Right ventricle myocardium superior (tissue), 1 donor: ENCODE measurements at regions not wholly inside any gene's neighbourhood (a gene's known extent, or its start where the extent isn't known, plus 50 kb on each side); places are given as distances from the start of the nearest gene placed in this dataset.
"Not testable (repeated sequence)": the region's sequence is repeated elsewhere in the genome, so short reads cannot be mapped to it uniquely, and the experiment has no call there.

Source experiments
- ATAC-seq: fragments of 200-7000 bp; cut with Tn5 transposase; one replicate; pipeline ENCODE4 v1.9.1; 2020; ENCODE audit warnings: mild to moderate bottlenecking; ENCODE audit not compliant: poor library complexity
- DNase-seq: peaks from one replicate; pipeline ENCODE4 v3.0.0-alpha.2; 2020
- intact Hi-C: fragments of 100-400 bp; cut with DNase I; formaldehyde crosslinking; loops from one replicate; pipeline ENCODE4 v1.11.2; 2022
- donor health status: DM: no; HTN: yes; CAD: no; lungs with severe emphysema.

GRCh38 chr6:119832411-119832810 is 482.9 kb upstream of the MAN1A1 start:
- intact Hi-C loops: no loop called here
- no peak for DNase-seq
- no peak for ATAC-seq

- DNase-seq: no peak
Measured at GRCh38 chr6:119830494-119831295, 481.1 kb upstream of the MAN1A1 start.

GRCh38 chr6:119830069-119830468 is 480.5 kb upstream of the MAN1A1 start:
- DNase-seq (no peak), ATAC-seq (no peak)
- intact Hi-C loops: no loop called here

More at GRCh38 chr6:119830494-119831295, 481.1 kb upstream of the MAN1A1 start:
- intact Hi-C loops: no loop called here
- no peak for ATAC-seq

- DNase-seq, intact Hi-C loops, ATAC-seq: not testable (repeated sequence)
Measured at GRCh38 chr6:119829499-119829898, 479.9 kb upstream of the MAN1A1 start.

- DNase-seq (no peak), ATAC-seq (no peak)
- intact Hi-C loops: no loop called here
Measured at GRCh38 chr6:119829006-119829405, 479.4 kb upstream of the MAN1A1 start.

- ATAC-seq (no peak), DNase-seq (no peak)
- intact Hi-C loops: no loop called here
Measured at GRCh38 chr6:119821380-119821779, 471.8 kb upstream of the MAN1A1 start.

- ATAC-seq (no peak), DNase-seq (no peak)
- intact Hi-C loops: no loop called here
Measured at GRCh38 chr6:119818876-119819275, 469.3 kb upstream of the MAN1A1 start.

- intact Hi-C loops: no loop called here
- ATAC-seq (no peak), DNase-seq (no peak)
Measured at GRCh38 chr6:119814609-119815400, 465.2 kb upstream of the MAN1A1 start.

- DNase-seq (no peak), ATAC-seq (no peak)
- intact Hi-C loops: no loop called here
Measured at GRCh38 chr6:119802464-119802863, 452.9 kb upstream of the MAN1A1 start.

- DNase-seq (no peak), ATAC-seq (no peak)
- intact Hi-C loops: no loop called here
Measured at GRCh38 chr6:119801056-119801455, 451.5 kb upstream of the MAN1A1 start.

- DNase-seq (no peak), ATAC-seq (no peak)
- intact Hi-C loops: no loop called here
Measured at GRCh38 chr6:119800526-119800925, 451.0 kb upstream of the MAN1A1 start.

- DNase-seq: no peak
- intact Hi-C loops: no loop called here
- no peak for ATAC-seq
Measured at GRCh38 chr6:119799596-119800509, 450.3 kb upstream of the MAN1A1 start.

GRCh38 chr6:119791736-119792135 is 442.2 kb upstream of the MAN1A1 start:
- DNase-seq (no peak), ATAC-seq (no peak)
- intact Hi-C loops: no loop called here

- DNase-seq: no peak
- intact Hi-C loops: no loop called here
- ATAC-seq: no peak
Measured at GRCh38 chr6:119781365-119781764, 431.8 kb upstream of the MAN1A1 start.

GRCh38 chr6:119768201-119768600 is 418.6 kb upstream of the MAN1A1 start:
- intact Hi-C loops: no loop called here
- no peak for DNase-seq
- ATAC-seq: no peak

GRCh38 chr6:119764927-119765681 is 415.5 kb upstream of the MAN1A1 start:
- DNase-seq (no peak), ATAC-seq (no peak)
- intact Hi-C loops: no loop called here

GRCh38 chr6:119760046-119760445 is 410.5 kb upstream of the MAN1A1 start:
- DNase-seq (no peak), ATAC-seq (no peak)
- intact Hi-C loops: no loop called here

- ATAC-seq: no peak
- DNase-seq: no peak
- intact Hi-C loops: no loop called here
Measured at GRCh38 chr6:119758385-119758784, 408.8 kb upstream of the MAN1A1 start.
